ENCODE measurements at regions not wholly inside any gene's neighbourhood (a gene's known extent, or its start where the extent isn't known, plus 50 kb on each side); places are given as distances from the start of the nearest gene placed in this dataset.
"Not testable (repeated sequence)": the region's sequence is repeated elsewhere in the genome, so short reads cannot be mapped to it uniquely, and the experiment has no call there.

- not testable (repeated sequence) for H3K27me3 Mint-ChIP-seq, H3K36me3 Mint-ChIP-seq, ATAC-seq, H3K27ac Mint-ChIP-seq, H3K4me3 Mint-ChIP-seq, H3K9me3 Mint-ChIP-seq, H3K4me1 Mint-ChIP-seq
These were observed 62.8 kb downstream of the ARHGAP11B start for GRCh38 chr15:30688684-30689083.

DNA sequence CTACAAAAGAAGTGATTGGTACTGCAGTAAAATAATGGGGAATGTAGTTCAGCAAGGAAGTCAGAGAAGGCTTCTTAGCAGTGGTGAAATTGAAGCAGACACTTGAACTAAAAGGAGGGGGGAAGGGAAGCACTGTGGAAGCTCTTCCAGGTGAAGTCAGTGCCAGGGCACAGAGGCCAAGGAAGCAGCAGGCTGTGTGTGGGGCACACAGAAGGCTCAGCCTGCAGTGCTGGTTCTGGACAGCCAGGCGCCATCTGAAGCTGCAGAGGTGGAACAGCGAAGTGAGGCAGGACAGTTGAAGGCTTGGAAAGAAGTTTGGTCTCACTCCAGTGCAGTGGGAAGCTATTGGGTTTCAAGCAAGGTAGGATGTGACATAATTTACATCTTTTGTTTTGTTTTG is 64.2 kb downstream of the ARHGAP11B start:
- not testable (repeated sequence) for H3K4me1 Mint-ChIP-seq, H3K36me3 Mint-ChIP-seq, H3K9me3 Mint-ChIP-seq, H3K27ac Mint-ChIP-seq, ATAC-seq, H3K4me3 Mint-ChIP-seq, H3K27me3 Mint-ChIP-seq

- H3K27me3 Mint-ChIP-seq, H3K4me3 Mint-ChIP-seq, ATAC-seq, H3K36me3 Mint-ChIP-seq, H3K9me3 Mint-ChIP-seq, H3K27ac Mint-ChIP-seq, H3K4me1 Mint-ChIP-seq: not testable (repeated sequence)
These were observed 69.9 kb downstream of the ARHGAP11B start for GRCh38 chr15:30695811-30696210.

- H3K4me3 Mint-ChIP-seq: peak overlapping the region; percentile 46
- peak; percentile 90 for ATAC-seq
- not testable (repeated sequence) for H3K36me3 Mint-ChIP-seq
These were observed 70.7 kb downstream of the ARHGAP11B start for GRCh38 chr15:30696439-30697314.

GRCh38 chr15:30697315-30697685 is 71.4 kb downstream of the ARHGAP11B start:
- not testable (repeated sequence) for H3K4me1 Mint-ChIP-seq, H3K27me3 Mint-ChIP-seq, H3K9me3 Mint-ChIP-seq, H3K27ac Mint-ChIP-seq, H3K36me3 Mint-ChIP-seq, H3K4me3 Mint-ChIP-seq
- peak; percentile 75 for ATAC-seq

More at GRCh38 chr15:30696439-30697314, 70.7 kb downstream of the ARHGAP11B start:
- H3K4me1 Mint-ChIP-seq, H3K27me3 Mint-ChIP-seq, H3K9me3 Mint-ChIP-seq: not testable (repeated sequence)
- peak overlapping the region; percentile 73 for H3K27ac Mint-ChIP-seq

DNA sequence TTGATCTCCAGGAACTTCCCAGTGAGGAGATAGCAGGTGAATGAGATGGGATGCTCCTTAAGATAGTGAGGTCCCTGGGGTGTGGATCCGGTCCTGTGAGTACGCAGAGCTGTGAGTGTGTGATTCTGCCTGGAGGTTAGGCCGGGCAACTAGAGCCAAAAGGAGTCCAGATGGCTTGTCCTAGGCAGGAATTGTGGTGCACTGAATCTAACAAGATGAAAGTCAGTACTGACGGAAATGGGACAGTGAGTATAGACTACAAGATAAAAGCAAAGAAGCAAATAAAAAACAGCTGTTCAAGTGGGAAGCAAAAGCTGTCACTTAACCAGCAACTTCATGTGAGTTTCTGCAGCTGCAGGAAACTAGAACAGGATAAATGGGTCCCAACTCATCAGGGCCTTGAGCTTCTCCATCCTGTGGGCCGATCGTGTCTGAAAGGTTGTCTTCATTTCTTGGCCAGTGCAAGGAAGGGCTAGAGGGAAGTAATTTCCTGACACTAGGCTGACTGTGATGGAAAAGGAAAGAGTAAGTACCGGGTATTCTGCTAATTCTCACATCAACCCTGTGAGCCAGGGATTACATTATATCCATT is 74.2 kb downstream of the ARHGAP11B start:
- H3K4me3 Mint-ChIP-seq, H3K4me1 Mint-ChIP-seq, H3K27ac Mint-ChIP-seq, H3K27me3 Mint-ChIP-seq, ATAC-seq, H3K36me3 Mint-ChIP-seq, H3K9me3 Mint-ChIP-seq: not testable (repeated sequence)

DNA sequence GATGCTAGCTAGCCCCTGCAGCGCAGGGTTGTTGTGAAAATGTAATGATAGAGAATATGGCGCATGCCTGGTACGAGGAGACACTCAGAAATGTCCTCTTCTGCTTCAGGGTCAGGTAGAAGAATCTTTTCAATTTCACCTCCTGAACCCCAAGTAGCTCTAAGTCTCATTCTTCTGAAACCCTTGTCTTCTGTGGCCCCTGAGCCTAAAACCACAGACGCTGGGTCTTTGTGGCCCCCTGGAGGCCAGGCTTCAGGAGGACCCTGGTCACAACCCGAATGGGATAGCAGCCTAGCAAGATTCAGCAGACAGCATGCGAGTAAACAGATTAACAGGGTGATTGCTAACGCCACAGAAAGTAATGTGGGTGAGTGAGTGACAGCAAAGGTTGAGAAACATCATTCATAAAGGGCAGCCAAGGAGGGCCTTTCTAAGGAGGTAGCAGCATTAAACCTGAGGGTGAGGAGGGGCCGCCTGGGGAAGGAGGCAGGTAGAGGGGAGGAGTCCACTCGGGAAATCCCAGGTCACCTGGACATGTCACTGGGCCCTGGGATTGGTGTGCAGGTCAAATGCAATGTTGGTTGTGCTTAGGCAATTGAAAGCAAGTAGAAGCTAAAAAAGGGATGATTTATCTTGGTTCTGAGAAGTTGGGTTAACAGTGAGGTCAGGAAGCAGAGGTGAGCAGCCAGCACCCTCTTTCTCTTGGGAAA is 82.2 kb downstream of the ARHGAP11B start:
- H3K27ac Mint-ChIP-seq, H3K27me3 Mint-ChIP-seq, ATAC-seq, H3K9me3 Mint-ChIP-seq, H3K4me1 Mint-ChIP-seq, H3K4me3 Mint-ChIP-seq, H3K36me3 Mint-ChIP-seq: not testable (repeated sequence)

GRCh38 chr15:30708809-30709208 is 82.9 kb downstream of the ARHGAP11B start:
- ATAC-seq, H3K27ac Mint-ChIP-seq, H3K4me3 Mint-ChIP-seq, H3K27me3 Mint-ChIP-seq, H3K36me3 Mint-ChIP-seq, H3K9me3 Mint-ChIP-seq, H3K4me1 Mint-ChIP-seq: not testable (repeated sequence)

- not testable (repeated sequence) for H3K9me3 Mint-ChIP-seq, H3K4me3 Mint-ChIP-seq, H3K36me3 Mint-ChIP-seq, H3K27ac Mint-ChIP-seq, ATAC-seq, H3K27me3 Mint-ChIP-seq
- peaks cover 14% of the 10 kb centered on the region for H3K4me1 Mint-ChIP-seq
These were observed 92.2 kb downstream of the ARHGAP11B start for GRCh38 chr15:30718038-30718643.

DNA sequence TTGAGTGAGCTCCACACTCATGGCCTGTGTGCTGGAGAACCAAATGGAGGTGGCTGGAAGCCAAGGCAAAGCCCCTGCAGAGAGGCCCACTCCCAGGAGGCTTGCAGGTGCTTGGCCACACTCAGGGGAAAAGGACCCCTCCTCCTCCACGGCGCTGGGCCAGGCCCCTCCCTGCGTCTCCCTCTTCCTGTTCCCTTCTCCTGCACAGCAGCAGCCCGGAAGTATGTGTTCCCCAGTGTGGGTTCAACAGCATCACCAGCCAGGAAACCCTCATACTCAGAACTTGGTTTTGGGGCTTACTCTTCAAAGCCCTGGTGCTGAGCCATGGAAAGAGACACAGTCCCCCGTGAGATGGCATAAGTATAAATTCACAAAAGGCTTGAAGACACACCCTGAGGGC is 93.4 kb downstream of the ARHGAP11B start:
- H3K27ac Mint-ChIP-seq, H3K4me3 Mint-ChIP-seq, H3K9me3 Mint-ChIP-seq, H3K27me3 Mint-ChIP-seq, ATAC-seq: not testable (repeated sequence)
- H3K4me1 Mint-ChIP-seq: peaks cover 16% of the 10 kb centered on the region
- peaks cover 11% of the 10 kb centered on the region for H3K36me3 Mint-ChIP-seq

DNA sequence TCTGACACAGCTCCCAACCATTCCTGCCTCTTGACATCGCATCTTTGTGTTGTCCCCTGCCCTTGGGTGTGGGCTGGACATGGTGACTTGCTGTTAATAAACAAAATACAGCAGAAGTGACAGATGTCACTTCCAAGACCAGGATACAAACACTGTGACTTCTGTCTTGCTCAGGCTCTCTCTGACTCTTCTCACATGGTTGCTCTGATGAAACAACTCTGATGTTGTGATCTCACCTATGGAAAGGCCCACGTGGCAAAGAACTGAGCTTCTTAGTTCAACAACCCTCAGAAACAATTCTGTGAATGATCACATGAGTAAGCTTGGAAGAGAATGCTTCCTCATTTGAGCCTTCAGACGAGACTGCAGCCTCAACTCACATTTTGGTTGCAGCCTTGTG is 94.9 kb downstream of the ARHGAP11B start:
- H3K27ac Mint-ChIP-seq, ATAC-seq, H3K9me3 Mint-ChIP-seq, H3K27me3 Mint-ChIP-seq, H3K4me3 Mint-ChIP-seq: not testable (repeated sequence)
- H3K36me3 Mint-ChIP-seq: peaks cover 12% of the 10 kb centered on the region
- H3K4me1 Mint-ChIP-seq: peaks cover 16% of the 10 kb centered on the region

- not testable (repeated sequence) for H3K9me3 Mint-ChIP-seq, H3K27me3 Mint-ChIP-seq, H3K4me3 Mint-ChIP-seq, H3K27ac Mint-ChIP-seq, ATAC-seq
- Mint-ChIP-seq H3K4me1 (peaks cover 16% of the 10 kb centered on the region), H3K36me3 (peaks cover 19% of the 10 kb centered on the region)
These were observed 95.6 kb downstream of the ARHGAP11B start for GRCh38 chr15:30721529-30721928.

GRCh38 chr15:30723540-30724175 is 97.7 kb downstream of the ARHGAP11B start:
- not testable (repeated sequence) for H3K4me3 Mint-ChIP-seq, H3K27ac Mint-ChIP-seq, H3K4me1 Mint-ChIP-seq, H3K27me3 Mint-ChIP-seq, H3K9me3 Mint-ChIP-seq, ATAC-seq
- peaks cover 32% of the 10 kb centered on the region for H3K36me3 Mint-ChIP-seq

- not testable (repeated sequence) for H3K27ac Mint-ChIP-seq
- H3K36me3 Mint-ChIP-seq: peaks cover 39% of the 10 kb centered on the region
These were observed 104.1 kb downstream of the ARHGAP11B start for GRCh38 chr15:30729880-30730590.

DNA sequence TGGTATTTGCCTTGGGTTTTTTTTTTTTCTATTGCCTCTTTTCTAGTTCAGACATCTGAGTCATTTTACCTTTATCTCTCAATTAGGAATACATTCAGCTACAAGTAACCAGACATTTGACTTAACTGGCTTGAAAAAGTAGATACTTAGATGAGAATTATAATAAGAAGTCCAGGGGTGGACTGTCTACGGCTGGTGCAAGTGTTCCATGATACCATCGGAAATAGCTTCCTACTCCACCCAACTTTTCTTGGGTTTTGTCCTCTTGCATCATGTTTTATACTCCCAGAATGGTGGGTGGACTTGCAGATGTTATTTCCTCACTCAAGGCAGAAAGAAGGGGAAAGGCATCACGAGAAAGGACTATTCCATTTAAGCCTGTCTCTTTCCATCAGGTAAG is 104.7 kb downstream of the ARHGAP11B start:
- H3K36me3 Mint-ChIP-seq: peaks cover 39% of the 10 kb centered on the region
- not testable (repeated sequence) for H3K9me3 Mint-ChIP-seq

More at GRCh38 chr15:30729880-30730590, 104.1 kb downstream of the ARHGAP11B start:
- not testable (repeated sequence) for H3K4me1 Mint-ChIP-seq, H3K4me3 Mint-ChIP-seq, H3K9me3 Mint-ChIP-seq, ATAC-seq, H3K27me3 Mint-ChIP-seq

More for the DNA sequence above, 104.7 kb downstream of the ARHGAP11B start:
- not testable (repeated sequence) for H3K4me3 Mint-ChIP-seq, H3K4me1 Mint-ChIP-seq, ATAC-seq, H3K27me3 Mint-ChIP-seq, H3K27ac Mint-ChIP-seq

Measured in stimulated activated memory B cell treated with anti-CD40 and anti-IgM and Interleukin-4, amounts not matched to agents 10 μg/mL and 1 μg/mL and 100 μg/mL, for 72 hours (primary cell).